HG03175 (cell line): ENCODE measurements at regions not wholly inside any gene's neighbourhood (a gene's known extent, or its start where the extent isn't known, plus 50 kb on each side); places are given as distances from the start of the nearest gene placed in this dataset.
"Not testable (repeated sequence)": the region's sequence is repeated elsewhere in the genome, so short reads cannot be mapped to it uniquely, and the experiment has no call there.

Experiments used
- ATAC-seq: cut with Tn5 transposase; IDR thresholded peaks from one replicate; pipeline ENCODE4 v1.9.1; 2021; ENCODE audit warnings: mild to moderate bottlenecking, moderate library complexity; ENCODE audit not compliant: unreplicated experiment

GRCh38 chrX:122856205-122856604 lies 327.9 kb upstream of the GRIA3 start:
- no peak for ATAC-seq

GRCh38 chrX:122857734-122858133 lies 326.3 kb upstream of the GRIA3 start:
- ATAC-seq: no peak

- ATAC-seq: no peak
These were observed 321.0 kb upstream of the GRIA3 start for GRCh38 chrX:122863067-122863466.

GRCh38 chrX:122866532-122866931 lies 317.5 kb upstream of the GRIA3 start:
- no peak for ATAC-seq

- ATAC-seq: no peak
These were observed 315.4 kb upstream of the GRIA3 start for GRCh38 chrX:122868631-122869030.

GRCh38 chrX:122869171-122869570 lies 314.9 kb upstream of the GRIA3 start:
- no peak for ATAC-seq

- ATAC-seq: no peak
These were observed 305.8 kb upstream of the GRIA3 start for GRCh38 chrX:122878269-122878668.

GRCh38 chrX:122880952-122881351 lies 303.1 kb upstream of the GRIA3 start:
- ATAC-seq: no peak

- no peak for ATAC-seq
These were observed 293.3 kb upstream of the GRIA3 start for GRCh38 chrX:122890729-122891128.

- no peak for ATAC-seq
These were observed 277.4 kb upstream of the GRIA3 start for GRCh38 chrX:122906726-122907125.

GRCh38 chrX:122907375-122907774 lies 276.7 kb upstream of the GRIA3 start:
- ATAC-seq: no peak

GRCh38 chrX:122910697-122911096 lies 273.4 kb upstream of the GRIA3 start:
- no peak for ATAC-seq

GRCh38 chrX:122913134-122913533 lies 270.9 kb upstream of the GRIA3 start:
- ATAC-seq: no peak

- ATAC-seq: no peak
These were observed 270.3 kb upstream of the GRIA3 start for GRCh38 chrX:122913764-122914163.

- no peak for ATAC-seq
These were observed 269.8 kb upstream of the GRIA3 start for GRCh38 chrX:122914256-122914655.

GRCh38 chrX:122934131-122934530 lies 249.9 kb upstream of the GRIA3 start:
- no peak for ATAC-seq

GRCh38 chrX:122940199-122940598 lies 243.9 kb upstream of the GRIA3 start:
- no peak for ATAC-seq

- ATAC-seq: no peak
These were observed 242.3 kb upstream of the GRIA3 start for GRCh38 chrX:122941806-122942205.

- no peak for ATAC-seq
These were observed 240.2 kb upstream of the GRIA3 start for GRCh38 chrX:122943918-122944317.

GRCh38 chrX:122945328-122945727 lies 238.8 kb upstream of the GRIA3 start:
- ATAC-seq: no peak

GRCh38 chrX:122972604-122973003 lies 211.5 kb upstream of the GRIA3 start:
- ATAC-seq: no peak

- no peak for ATAC-seq
These were observed 201.6 kb upstream of the GRIA3 start for GRCh38 chrX:122982521-122982920.

- ATAC-seq: not testable (repeated sequence)
These were observed 181.2 kb upstream of the GRIA3 start for GRCh38 chrX:123002844-123003243.

GRCh38 chrX:123013141-123013540 lies 170.9 kb upstream of the GRIA3 start:
- no peak for ATAC-seq
